ENCODE measurements at regions not wholly inside any gene's neighbourhood (a gene's known extent, or its start where the extent isn't known, plus 50 kb on each side); places are given as distances from the start of the nearest gene placed in this dataset.
A peak's percentile ranks its signal among the peaks of the same experiment; 100 is the strongest.

DNA sequence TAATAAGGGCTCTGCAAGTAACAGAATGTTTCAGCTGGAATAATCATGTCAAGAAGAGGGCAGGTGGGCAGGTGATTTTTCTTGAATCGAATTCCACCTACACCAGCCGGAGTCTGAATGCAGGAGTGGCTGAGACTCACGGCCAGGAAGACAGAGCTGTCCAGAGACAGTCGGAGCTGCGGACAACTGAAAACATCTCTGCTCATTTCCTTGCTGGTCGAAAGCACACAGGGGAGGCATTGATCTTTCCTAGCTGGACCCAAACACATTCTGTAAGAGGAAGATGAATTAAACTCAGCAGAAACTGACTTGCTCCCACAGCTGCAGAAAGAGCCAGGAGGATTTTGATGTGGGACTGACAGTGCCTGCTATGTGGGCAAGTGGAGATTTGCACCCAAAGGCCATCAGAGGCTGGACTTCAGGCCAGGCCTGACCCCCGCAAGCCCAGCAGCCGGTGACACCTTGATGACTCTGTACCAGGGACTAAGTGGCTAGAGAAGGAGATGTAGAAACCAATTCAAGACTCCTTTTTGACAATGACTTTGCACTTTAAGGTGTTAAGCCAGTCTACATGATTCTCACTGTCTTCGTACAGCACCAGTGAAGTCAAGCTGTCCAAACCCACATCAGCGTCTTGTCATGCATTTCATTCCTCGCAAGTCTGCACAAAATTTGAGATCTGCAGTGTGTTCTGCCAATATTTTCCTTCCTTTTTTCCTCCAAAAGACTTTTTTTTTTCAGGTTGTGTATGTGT lies 169.4 kb downstream of the TEX36 start:
- Histone ChIP-seq H3K4me2 (ENCODE audit: control insufficient read depth, extremely low read depth, insufficient read depth, low read depth, low read length) (no peak overlapping the region), H3K79me2 (ENCODE audit: control insufficient read depth, insufficient read depth, low read length) (no peaks in the 10 kb centered on the region), H3K9me3 (ENCODE audit: control insufficient read depth, low read depth, low read length) (no peaks in the 10 kb centered on the region), H3K9ac (ENCODE audit: control insufficient read depth, extremely low read depth, insufficient read depth, low read length) (no peak overlapping the region), H3K36me3 (ENCODE audit: control insufficient read depth in 2 of 2, extremely low read depth in 1 of 2, insufficient read depth in 2 of 2, low read length in 2 of 2) (no peaks in the 10 kb centered on the region), H3K4me1 (ENCODE audit: control insufficient read depth, extremely low read depth, insufficient read depth, low read length) (no peaks in the 10 kb centered on the region), H3K9me1 (ENCODE audit: control insufficient read depth, extremely low read depth, insufficient read depth, low read length) (no peaks in the 10 kb centered on the region), H3K27me3 (ENCODE audit: control insufficient read depth, extremely low read depth, insufficient read depth, low read length) (peaks cover 26% of the 10 kb centered on the region), H3K4me3 (ENCODE audit: control insufficient read depth in 2 of 3, extremely low read depth in 1 of 3, insufficient read depth in 2 of 3, low read depth in 1 of 3, low read length in 3 of 3) (no peak overlapping the region), H2AFZ (ENCODE audit: control insufficient read depth, low read length) (no peak overlapping the region), H3K27ac (ENCODE audit: control insufficient read depth, insufficient read depth, low read length) (no peak overlapping the region), H4K20me1 (ENCODE audit: control insufficient read depth, extremely low read depth, insufficient read depth, low read length) (no peaks in the 10 kb centered on the region)
- no peak for FAIRE-seq
- dilution Hi-C loops (cut with MboI; ENCODE audit: extremely low pct_ligation_motif_present, low sequenced_read_pairs): no loop called here
- no peak for DNase-seq (ENCODE audit: low read depth, low spot score)
- TF ChIP-seq EZH2 (IDR thresholded peaks at IDR 0.05; ENCODE audit: low read length) (peak; percentile 35), CTCF (optimal IDR thresholded peaks at IDR 0.05 in 1 of 3, IDR thresholded peaks at IDR 0.05 in 1 of 3, conservative IDR thresholded peaks at IDR 0.05 in 1 of 3; ENCODE audit: extremely low read depth in 1 of 3, insufficient read depth in 2 of 3, low read length in 3 of 3) (no peak)

- TF ChIP-seq CTCF (optimal IDR thresholded peaks at IDR 0.05 in 1 of 3, IDR thresholded peaks at IDR 0.05 in 1 of 3, conservative IDR thresholded peaks at IDR 0.05 in 1 of 3; ENCODE audit: extremely low read depth in 1 of 3, insufficient read depth in 2 of 3, low read length in 3 of 3) (no peak), EZH2 (IDR thresholded peaks at IDR 0.05; ENCODE audit: low read length) (no peak)
Observed at GRCh38 chr10:125510998-125511397, 172.0 kb downstream of the TEX36 start.

More at GRCh38 chr10:125510998-125511397, 172.0 kb downstream of the TEX36 start:
- DNase-seq (ENCODE audit: low read depth, low spot score) (no peak), FAIRE-seq (no peak)
- no peak overlapping the region for H3K9ac ChIP-seq (ENCODE audit: control insufficient read depth, extremely low read depth, insufficient read depth, low read length)
- no peaks in the 10 kb centered on the region for H3K9me1 ChIP-seq (ENCODE audit: control insufficient read depth, extremely low read depth, insufficient read depth, low read length)
- H3K27me3 ChIP-seq (ENCODE audit: control insufficient read depth, extremely low read depth, insufficient read depth, low read length): peaks cover 26% of the 10 kb centered on the region
- no peak overlapping the region for H3K4me3 ChIP-seq (ENCODE audit: control insufficient read depth in 2 of 3, extremely low read depth in 1 of 3, insufficient read depth in 2 of 3, low read depth in 1 of 3, low read length in 3 of 3)
- no peak overlapping the region for H2AFZ ChIP-seq (ENCODE audit: control insufficient read depth, low read length)
- H4K20me1 ChIP-seq (ENCODE audit: control insufficient read depth, extremely low read depth, insufficient read depth, low read length): no peaks in the 10 kb centered on the region
- no peak overlapping the region for H3K27ac ChIP-seq (ENCODE audit: control insufficient read depth, insufficient read depth, low read length)
- no peaks in the 10 kb centered on the region for H3K79me2 ChIP-seq (ENCODE audit: control insufficient read depth, insufficient read depth, low read length)
- no peaks in the 10 kb centered on the region for H3K9me3 ChIP-seq (ENCODE audit: control insufficient read depth, low read depth, low read length)
- H3K36me3 ChIP-seq (ENCODE audit: control insufficient read depth in 2 of 2, extremely low read depth in 1 of 2, insufficient read depth in 2 of 2, low read length in 2 of 2): no peaks in the 10 kb centered on the region
- H3K4me2 ChIP-seq (ENCODE audit: control insufficient read depth, extremely low read depth, insufficient read depth, low read depth, low read length): no peak overlapping the region
- dilution Hi-C loops (cut with MboI; ENCODE audit: extremely low pct_ligation_motif_present, low sequenced_read_pairs): no loop called here
- no peaks in the 10 kb centered on the region for H3K4me1 ChIP-seq (ENCODE audit: control insufficient read depth, extremely low read depth, insufficient read depth, low read length)

Data from keratinocyte (primary cell).